GM23338 (cell line): ENCODE measurements at regions not wholly inside any gene's neighbourhood (a gene's known extent, or its start where the extent isn't known, plus 50 kb on each side); places are given as distances from the start of the nearest gene placed in this dataset.

Experiments used
- EZH2 ChIP-seq: fragments of 200-600 bp; sonication (generic); IDR thresholded peaks from one replicate; pipeline ENCODE4 v1.8.0; 2017; ENCODE audit warnings: antibody characterized with exemption, mild to moderate bottlenecking, low read depth; ENCODE audit not compliant: unreplicated experiment
- EZH2phosphoT487 ChIP-seq: fragments of 200-600 bp; sonication (generic); IDR thresholded peaks from one replicate; pipeline ENCODE4 v1.8.1; 2018; ENCODE audit warnings: antibody characterized with exemption; ENCODE audit not compliant: unreplicated experiment
- JUNB ChIP-seq: IDR thresholded peaks from one replicate; pipeline ENCODE4 v1.6.1; 2016; ENCODE audit warnings: antibody characterized with exemption; ENCODE audit not compliant: unreplicated experiment
- STAT1 ChIP-seq: IDR thresholded peaks from one replicate; pipeline ENCODE4 v1.6.1; 2016; ENCODE audit warnings: antibody characterized with exemption; ENCODE audit not compliant: unreplicated experiment
- TF ChIP-seq, protein P1 (sequence below), 2 experiments: fragments of 200-600 bp in 1 of 2; sonication (generic) in 1 of 2; conservative IDR thresholded peaks; 2 replicates each; pipeline versions ENCODE4 v1.5.1 to v1.6.1; 2016 to 2017; ENCODE audit warnings: antibody characterized with exemption in 2 of 2, low read depth in 2 of 2, mild to moderate bottlenecking in 2 of 2, moderate library complexity in 1 of 2
- TF ChIP-seq, protein P2 (sequence below): IDR thresholded peaks from one replicate; pipeline ENCODE4 v1.6.1; 2018; ENCODE audit warnings: antibody characterized with exemption; ENCODE audit not compliant: unreplicated experiment

DNA sequence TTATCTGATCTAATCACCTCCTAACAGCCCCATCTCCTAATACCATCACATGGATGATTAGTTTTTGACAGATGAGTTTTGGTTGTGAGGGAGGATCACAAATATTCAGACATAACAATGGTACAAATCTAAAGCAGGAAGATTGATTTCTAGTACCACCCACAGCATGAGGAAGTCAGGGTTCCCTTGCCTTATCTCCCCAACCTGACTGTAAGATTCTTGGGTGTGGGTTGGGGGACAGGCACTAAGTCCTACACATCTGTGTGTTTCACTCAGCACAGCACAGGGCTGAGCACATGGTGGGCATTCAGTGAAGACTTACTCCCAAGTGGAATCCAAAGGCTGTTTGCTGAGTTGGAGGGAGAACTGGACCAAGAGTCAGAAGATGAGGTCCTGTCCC lies 93.8 kb upstream of the CXCR4 start:
- TF ChIP-seq, protein P1, sequence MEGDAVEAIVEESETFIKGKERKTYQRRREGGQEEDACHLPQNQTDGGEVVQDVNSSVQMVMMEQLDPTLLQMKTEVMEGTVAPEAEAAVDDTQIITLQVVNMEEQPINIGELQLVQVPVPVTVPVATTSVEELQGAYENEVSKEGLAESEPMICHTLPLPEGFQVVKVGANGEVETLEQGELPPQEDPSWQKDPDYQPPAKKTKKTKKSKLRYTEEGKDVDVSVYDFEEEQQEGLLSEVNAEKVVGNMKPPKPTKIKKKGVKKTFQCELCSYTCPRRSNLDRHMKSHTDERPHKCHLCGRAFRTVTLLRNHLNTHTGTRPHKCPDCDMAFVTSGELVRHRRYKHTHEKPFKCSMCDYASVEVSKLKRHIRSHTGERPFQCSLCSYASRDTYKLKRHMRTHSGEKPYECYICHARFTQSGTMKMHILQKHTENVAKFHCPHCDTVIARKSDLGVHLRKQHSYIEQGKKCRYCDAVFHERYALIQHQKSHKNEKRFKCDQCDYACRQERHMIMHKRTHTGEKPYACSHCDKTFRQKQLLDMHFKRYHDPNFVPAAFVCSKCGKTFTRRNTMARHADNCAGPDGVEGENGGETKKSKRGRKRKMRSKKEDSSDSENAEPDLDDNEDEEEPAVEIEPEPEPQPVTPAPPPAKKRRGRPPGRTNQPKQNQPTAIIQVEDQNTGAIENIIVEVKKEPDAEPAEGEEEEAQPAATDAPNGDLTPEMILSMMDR (conservative IDR thresholded peaks at IDR 0.05; ENCODE audit: low read depth in 2 of 2), result no peak
- TF ChIP-seq STAT1 (no peak), EZH2 (no peak), EZH2phosphoT487 (no peak), JUNB (no peak)
- TF ChIP-seq, protein P2, sequence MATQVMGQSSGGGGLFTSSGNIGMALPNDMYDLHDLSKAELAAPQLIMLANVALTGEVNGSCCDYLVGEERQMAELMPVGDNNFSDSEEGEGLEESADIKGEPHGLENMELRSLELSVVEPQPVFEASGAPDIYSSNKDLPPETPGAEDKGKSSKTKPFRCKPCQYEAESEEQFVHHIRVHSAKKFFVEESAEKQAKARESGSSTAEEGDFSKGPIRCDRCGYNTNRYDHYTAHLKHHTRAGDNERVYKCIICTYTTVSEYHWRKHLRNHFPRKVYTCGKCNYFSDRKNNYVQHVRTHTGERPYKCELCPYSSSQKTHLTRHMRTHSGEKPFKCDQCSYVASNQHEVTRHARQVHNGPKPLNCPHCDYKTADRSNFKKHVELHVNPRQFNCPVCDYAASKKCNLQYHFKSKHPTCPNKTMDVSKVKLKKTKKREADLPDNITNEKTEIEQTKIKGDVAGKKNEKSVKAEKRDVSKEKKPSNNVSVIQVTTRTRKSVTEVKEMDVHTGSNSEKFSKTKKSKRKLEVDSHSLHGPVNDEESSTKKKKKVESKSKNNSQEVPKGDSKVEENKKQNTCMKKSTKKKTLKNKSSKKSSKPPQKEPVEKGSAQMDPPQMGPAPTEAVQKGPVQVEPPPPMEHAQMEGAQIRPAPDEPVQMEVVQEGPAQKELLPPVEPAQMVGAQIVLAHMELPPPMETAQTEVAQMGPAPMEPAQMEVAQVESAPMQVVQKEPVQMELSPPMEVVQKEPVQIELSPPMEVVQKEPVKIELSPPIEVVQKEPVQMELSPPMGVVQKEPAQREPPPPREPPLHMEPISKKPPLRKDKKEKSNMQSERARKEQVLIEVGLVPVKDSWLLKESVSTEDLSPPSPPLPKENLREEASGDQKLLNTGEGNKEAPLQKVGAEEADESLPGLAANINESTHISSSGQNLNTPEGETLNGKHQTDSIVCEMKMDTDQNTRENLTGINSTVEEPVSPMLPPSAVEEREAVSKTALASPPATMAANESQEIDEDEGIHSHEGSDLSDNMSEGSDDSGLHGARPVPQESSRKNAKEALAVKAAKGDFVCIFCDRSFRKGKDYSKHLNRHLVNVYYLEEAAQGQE, result no peak
